ENCODE measurements at regions not wholly inside any gene's neighbourhood (a gene's known extent, or its start where the extent isn't known, plus 50 kb on each side); places are given as distances from the start of the nearest gene placed in this dataset.

DNA sequence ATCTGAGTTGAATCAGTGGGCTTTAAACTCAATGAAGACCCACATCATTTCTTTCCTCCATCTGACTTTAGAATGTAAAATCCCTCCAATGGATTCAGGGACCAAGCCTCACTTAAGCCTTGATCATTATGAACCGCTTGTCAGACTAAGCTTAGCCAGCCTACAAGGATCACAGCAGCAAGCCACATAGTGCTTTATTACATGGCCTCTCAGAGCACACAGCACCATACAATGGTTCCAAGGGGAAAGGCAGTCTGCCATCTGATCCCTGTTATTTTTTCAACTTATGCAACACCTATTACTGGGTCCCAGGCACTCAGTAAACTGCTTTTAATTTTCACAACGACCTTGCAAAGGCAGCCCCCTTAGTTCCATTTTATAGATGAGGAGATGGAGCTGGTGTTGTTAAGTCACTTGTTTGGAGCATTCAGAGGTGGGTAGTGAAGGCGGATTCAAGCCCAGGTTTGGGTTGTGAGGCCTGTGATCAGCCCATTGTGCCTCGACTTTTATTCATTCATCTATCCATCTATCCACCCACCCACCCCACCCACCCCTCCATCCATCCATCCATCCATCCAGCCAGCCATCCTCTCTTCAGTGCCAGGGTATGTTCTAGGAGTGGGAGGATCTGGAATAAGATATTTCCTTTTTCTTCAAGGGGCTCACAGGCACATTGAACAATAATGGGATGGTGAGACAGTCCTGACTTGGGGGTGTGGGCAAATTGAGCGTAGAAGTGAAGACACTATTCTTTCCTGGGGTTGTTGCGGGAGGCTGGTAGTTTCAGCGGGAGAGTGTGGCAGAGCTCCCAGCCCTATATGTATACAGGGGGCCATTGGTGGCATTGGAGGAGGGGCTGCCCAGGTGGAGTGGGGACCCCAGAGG, 141.2 kb downstream of the MYCN start:
- DNase-seq (ENCODE audit: low read depth): no peak

DNA sequence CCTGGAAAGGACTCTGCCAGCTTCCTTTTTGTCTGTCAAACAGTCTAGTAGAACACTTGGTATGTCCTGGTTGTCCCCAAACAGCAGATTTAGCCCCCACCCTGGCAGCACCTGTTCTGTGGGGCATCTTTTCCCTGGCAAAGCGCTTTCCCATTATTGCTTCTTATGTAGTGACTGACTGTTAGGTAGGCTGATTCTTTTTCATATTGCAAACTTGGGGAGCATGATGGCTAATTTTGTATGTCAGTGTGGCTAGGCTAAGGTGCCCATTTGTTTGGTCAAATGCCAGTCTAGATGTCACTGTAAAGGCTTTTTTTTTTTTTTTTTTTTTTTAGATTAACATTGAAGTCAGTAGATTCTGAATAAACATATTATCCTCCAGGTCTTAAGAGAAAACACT, 140.2 kb downstream of the MYCN start:
- no peak for DNase-seq (ENCODE audit: low read depth)

DNA sequence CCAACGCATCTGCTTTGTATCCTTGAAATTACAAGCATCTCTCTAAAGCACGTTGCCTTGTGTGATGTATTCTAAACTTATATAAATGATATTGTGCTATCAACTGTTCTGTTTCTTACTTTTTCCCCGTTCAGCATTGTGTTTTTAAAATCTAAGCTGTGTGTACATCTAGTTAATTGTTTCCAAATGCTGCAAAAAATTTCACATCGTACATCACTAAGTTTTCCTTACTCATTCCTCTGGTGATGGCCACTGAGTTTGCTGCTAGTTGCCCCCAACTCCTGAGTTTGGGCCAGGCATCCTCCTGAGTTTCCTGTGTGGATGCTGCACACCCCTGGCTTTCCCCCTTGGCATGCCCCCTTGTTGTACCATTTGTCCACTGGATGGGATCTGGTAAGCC, 139.7 kb downstream of the MYCN start:
- DNase-seq (ENCODE audit: low read depth): no peak

DNA sequence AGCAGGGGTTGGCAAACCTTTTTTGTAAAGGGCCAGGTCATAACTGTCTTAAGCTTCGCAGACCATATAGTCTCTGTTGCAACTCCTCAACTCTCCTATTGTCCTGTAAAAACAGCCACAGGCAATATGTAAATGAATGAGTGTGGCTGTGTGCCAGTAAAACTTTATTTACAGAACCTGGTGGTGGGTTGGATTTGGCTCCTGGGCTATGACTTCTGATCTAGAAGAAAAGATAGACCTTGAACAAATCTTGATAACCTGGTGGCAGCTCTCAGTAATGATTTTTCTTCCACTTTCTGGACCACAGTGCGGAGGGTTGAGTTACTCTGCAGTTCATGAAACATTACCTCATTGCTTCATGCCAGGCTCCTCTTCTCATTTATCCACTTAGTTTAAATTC, 139.3 kb downstream of the MYCN start:
- no peak for DNase-seq (ENCODE audit: low read depth)

DNA sequence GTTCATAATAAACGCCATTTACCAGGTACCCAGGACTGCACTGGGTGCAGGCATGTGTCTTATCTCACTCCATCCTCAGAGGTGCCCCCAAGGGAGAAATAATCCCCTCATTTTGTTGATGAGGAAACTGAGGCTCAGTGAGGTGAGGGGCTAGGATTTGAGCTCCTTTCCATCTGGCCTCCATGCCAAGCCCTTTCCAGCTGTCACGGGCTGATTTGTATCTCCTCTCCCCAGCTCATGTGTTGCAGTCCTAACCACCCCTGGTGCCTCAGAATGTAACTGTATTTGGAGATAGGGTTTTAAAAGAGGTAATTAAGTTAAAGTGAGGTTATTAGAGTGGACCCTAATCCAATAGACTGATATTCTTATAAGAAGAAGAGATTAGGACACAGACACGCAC, 137.3 kb downstream of the MYCN start:
- no peak for DNase-seq (ENCODE audit: low read depth)

DNA sequence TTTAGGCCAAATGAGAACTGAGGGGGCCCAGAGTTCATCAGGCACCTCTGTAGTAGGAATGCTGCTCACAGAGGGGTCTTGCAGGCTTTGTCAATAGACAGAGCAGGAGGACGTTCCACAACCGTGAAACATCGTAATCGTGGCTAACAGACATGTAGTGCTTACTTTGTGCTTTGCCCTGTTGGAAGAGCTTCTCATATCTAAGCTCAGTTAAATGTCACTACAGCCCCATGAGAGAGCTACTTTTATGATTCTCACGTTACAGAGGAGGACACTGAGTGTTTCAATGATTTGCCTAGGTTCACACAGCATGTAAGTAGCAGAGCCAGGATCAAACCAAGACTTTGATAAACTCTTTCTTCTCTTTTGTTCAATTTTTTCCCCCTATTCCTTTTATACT, 136.6 kb downstream of the MYCN start:
- no peak for DNase-seq (ENCODE audit: low read depth)

DNA sequence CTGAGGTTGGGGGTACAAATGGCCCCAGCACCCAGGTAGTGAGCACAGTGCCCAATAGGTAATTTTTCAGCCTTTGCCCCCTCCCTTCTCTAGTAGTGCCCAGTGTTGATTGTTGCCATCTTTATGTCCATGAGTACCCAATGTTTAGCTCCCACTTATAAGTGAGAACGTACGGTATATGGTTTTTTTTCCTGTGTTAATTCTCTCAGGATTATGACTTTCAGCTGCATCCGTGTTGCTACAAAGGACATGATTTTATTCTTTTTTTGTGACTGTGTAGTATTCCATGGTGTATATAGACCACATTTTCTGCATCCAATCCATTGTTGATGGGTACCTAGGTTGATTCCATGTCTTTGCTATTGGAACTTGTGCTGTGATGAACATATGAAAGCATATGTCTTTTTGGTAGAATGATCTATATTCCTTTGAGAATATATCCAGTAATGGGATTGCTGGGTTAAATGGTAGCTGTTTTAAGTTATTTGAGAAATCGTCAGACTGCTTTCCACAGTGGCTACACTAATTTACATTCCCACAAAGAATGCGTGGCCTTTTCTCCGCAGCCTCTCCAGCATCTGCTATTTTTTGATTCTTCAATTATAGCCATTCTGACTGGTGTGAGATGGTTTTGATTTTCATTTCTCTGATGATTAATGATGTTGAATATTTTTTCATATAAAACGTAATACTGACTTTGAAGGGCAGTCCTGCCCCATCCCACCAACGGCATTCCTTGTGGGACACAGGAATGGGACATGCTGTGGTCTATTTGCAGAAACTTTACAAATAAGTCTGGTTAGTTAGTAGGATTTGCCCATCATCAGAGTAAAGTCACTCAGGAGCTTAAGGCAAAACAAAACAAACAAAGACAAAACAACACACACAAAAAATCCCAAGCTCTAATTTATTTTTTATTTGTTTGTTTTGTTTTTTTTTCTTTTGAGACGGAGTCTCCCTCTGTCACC, 135.0 kb downstream of the MYCN start:
- DNase-seq (ENCODE audit: low read depth): no peak

DNA sequence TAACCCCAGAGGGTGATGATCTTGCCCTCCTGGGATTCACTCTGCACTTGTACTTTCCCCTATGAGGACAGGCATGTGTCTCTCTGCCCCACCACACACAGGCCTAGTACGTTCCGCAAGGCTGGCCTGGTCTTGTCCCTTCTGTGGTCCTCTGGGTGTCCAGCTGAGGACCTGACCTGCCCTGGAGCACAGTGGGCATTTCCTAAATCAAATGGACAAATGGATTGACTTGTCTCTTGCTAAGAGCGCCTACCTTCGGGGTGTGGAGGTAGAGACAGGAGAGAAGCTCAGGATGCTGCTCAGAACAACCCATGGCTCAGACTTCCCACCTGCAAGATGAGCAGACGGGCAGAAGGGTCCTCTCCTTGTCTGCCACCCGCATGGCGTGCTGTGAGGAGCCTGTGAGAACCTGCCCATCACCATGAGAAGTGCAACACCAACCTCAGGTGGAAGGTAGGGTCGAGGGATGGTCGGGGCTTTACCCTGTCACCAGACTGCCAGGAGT, 133.6 kb downstream of the MYCN start:
- DNase-seq (ENCODE audit: low read depth): no peak

DNA sequence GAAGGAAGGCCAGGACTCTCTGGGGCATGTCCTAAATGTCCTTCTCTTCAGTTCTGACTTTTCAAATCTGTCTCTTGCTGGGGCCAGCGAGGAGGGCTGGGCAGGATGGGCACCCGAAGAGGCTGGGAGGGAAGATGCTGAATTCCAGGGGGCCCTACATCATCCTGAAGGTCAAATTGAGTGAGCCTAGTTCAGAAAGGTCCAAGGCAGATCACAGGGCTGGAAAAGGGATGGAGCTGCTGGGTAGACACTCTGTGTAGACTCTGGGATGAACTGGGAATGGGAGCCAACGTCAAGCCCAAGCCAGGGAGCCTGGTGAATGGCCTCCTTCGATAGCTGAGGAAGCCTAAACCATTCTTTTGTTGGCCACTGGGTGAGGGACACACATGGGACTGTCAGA, 133.1 kb downstream of the MYCN start:
- DNase-seq (ENCODE audit: low read depth): no peak

DNA sequence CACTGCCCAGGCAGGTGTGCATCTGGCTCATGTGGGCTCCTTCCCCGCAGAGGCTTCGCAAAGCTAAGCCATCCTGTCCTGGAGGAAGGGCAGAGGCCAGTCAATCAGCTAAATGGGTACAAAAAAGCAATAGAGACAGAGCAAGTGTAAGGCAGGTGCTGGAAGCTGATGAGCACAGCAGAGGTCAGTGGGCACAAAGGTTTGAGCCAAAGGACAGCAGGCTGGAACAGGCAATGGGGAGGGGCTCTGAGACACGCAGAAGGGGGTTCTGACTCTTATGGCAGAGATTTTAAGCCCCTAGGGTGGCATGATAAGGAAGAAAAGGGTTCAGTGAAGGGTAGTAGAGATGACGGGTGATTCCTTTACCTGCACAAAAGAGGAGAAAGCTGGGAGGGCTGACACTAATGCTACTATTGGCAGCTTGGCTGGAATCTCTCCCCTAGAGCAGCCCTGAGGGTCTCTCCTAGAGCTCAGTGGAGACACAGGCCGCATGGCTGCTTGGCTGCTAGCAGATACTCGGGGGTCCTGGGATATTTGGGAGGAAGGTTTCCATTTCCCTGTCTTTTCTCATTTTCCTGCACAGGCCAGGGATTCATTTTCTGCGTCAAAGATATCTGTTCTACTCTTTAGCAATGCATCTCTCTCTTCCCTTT, 132.4 kb downstream of the MYCN start:
- no peak for DNase-seq (ENCODE audit: low read depth)

DNA sequence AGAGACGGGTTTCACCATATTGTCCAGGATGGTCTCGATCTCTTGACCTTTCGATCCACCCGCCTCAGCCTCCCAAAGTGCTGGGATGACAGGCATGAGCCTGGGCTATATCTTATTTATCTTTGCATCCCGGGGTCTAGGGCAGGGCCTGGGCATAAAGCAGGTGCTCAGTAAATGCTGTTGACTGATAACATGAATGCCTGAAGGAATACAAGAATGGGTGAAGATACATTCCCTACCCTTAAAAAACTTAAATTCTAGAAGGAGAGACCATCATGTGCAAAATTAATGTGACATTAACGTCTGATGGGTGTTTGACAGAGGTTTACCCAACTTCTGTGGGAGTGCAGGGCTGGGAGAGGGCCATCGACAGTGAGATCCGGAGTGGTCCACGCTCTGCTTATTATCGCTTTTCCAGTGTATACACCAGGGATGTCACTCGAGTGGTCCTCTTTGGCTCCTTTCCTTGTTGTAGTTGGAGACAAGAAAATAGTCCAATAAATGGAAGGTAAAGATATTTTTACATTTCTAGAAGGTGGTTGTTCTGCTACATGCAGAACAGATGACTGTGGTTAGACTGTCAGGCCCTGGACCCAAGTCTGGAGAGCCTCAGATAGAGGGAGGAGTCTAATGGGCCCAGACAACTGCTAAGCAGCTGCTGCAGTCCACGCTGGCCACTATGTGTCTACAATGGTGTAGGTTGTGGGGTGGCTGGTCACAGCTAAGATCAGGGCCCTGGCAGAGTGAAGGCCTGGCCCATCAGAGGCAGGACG, 131.7 kb downstream of the MYCN start:
- DNase-seq (ENCODE audit: low read depth): no peak

DNA sequence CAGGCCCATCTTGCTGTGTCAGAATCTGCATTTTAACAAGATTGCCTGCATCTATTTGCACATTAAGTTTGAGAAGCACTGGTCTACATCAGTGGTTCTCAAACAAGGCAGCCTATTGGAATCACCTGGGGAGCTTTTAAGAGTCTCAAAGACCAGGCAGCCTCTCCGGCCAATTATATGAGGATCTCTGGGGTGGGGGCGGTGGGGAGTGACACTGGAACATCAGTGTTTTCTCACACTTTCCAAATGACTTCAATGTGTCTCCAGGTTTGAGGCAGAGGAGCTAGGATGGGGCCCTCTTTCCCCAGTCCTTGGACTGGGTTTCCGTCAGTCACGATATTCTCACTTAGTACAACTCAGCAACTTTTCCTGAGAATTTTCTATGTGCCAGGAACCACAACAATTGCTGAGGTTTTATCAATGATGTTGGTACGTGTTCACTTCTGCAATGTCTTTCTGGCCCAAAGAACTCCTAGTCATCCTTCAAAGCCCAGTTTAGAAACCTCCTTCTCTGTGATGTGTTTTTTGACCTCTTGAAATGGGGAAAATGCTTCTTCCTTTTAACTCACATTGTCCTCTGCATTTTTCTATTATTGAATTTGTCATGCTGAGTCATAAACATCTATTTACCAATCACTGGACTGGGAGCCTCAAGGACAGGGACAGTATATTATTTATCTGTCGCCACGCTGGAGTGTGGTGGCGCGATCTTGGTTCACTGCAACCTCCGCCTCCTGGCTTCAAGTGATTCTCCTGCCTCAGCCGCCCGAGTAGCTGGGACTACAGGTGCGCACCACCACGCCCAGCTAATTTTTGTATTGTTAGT, 130.9 kb downstream of the MYCN start:
- no peak for DNase-seq (ENCODE audit: low read depth)

DNA sequence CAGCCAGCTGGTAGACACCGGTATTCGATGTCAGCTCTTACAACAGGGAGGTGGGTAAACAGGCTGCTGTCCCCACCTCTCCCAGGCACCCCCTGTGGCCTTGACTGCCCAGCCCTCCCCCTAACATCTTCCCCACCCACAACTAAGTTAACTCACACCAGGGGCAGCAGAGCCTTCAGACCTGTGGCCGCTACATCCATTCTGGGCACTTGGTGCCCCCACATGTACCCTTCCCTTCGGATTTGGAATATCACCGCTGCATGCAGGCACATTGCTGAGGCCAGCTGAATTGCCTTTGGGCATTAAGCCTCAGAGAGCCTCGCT, 130.3 kb downstream of the MYCN start:
- DNase-seq (ENCODE audit: low read depth): no peak

DNA sequence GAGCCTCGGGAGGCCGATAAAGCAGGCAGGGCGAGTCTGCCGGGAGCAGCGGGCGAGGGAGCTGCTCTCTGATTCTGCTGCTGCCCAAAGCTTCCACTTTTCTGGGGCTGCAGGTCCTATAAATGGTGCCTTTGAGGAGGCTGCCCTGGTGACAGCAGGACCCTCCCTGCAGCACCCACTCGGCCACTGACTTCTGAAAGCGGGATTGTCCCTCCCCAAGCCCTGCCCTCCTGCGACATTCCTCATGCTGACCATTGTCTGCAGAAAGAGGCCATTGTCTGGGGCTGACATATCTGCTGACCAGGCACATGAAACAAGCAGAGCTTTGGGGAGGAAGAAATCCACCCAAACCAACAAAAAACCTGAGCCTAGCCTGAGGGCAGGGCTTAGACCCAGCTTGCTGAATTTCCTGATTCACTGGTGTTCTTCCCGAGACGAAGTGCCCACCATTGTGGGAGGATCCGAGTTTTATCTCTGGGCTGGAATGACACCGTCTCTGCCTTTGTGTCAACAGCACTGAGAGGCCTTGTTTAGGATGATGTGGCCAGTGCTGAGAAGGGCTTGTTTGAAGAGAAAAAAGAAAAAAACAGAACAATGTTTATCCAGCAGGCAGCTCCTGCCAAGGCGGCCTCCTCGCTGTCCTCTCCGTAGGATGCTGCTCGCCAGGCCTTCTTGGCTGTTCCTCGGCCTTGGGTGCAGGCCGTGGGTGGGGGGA, 129.7 kb downstream of the MYCN start:
- DNase-seq (ENCODE audit: low read depth): no peak

DNA sequence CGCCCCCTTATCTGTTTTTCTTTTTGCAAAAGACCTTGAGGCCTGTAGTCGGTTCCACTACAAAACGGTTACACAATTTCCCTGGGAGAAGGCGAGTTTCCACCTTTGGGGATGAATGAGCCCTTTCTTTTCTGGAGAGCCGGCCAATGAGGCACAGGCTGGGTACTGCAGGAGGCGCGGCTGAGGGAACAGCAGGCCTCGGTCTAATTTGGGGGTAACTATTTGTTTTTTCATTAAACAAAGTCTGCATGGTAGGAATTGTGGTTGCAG, 129.2 kb downstream of the MYCN start:
- no peak for DNase-seq (ENCODE audit: low read depth)

DNA sequence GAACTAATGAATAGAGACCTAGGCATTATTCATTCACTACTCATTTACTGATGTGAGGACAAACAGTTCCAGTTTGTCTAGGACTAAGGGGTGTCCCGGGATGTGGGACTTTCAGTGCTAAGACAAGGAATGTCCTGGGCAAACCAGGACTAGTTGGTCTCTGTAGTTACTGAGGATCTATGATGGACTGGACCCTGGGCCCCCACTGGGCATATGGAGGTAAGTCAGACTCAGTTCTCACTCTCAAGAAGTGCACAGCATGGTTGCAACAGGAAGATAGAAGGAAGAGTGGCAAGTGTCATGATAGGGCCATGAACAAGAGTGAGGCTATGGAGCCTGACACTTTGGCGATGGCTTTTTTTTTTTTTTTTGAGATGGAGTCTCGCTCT, 128.2 kb downstream of the MYCN start:
- DNase-seq (ENCODE audit: low read depth): no peak

DNA sequence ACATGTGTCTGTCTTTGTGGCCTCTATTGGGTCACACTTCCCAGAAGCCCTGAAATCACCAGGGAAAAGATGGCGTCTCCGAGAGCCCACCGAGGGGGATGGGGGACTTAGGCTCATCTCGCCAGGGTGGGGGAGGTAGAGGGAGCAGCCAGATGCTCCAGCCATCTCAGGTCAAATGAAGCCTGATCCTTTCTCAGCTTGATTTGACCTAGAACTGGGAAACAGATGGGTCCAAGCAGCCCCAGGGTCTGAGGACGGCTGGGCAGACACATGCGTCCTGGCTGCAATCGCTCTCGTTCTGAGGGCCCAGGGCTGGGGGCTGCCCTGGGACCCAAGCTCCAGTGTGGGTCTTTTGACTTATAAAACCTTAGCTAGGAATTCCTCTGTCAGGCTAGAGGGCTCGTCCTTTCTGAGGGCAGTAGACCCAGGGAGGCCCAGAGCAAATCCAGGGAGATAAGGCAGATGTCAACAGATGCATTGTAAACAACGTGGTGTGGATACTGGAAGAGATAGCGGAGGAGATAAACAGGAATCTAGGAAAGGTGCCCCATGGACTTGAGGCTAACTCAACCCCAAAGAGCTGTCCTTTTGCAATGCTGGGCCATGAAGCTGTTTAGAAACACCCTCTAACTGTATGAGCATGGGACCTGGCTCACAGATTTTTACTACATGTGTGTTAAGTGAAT, 127.7 kb downstream of the MYCN start:
- DNase-seq (ENCODE audit: low read depth): no peak

DNA sequence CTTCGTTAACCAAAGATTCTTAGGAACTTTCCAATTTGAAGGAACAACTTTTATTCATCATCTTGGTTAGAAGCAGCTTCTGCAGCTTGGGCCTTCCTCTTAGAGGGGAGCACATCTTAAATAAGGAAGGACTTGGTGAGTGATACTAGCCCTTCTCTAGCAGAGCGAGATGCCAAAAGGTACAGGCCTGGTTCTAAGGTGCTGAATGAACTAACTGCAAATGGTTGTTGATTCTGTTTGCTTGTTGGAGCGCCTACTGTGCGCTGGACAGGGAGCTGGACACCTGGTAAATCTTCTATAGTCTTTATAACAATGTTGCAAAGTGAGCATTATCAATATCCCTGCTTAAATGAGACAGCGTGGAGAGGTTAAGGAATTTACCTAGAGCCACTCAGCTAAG, 127.1 kb downstream of the MYCN start:
- DNase-seq (ENCODE audit: low read depth): no peak

DNA sequence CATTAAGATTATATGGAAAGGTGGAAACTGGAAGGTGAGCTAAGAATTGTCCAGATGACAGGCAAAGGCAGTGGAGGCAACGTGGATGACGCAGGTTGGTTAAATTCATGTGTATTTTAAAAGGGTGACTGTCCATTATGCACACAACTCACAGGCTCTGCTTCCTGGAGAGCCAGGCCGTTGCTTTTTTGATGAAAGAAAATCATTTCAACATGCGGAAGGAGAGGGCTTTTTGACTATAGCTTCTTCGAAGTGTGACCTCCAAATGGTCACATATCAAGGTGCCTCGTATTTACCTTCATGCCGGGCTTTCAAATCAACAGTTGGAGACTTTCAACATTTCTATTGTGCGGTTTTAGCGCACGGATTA, 126.7 kb downstream of the MYCN start:
- no peak for DNase-seq (ENCODE audit: low read depth)
